SU-DHL-6 (cell line): ENCODE measurements at regions not wholly inside any gene's neighbourhood (a gene's known extent, or its start where the extent isn't known, plus 50 kb on each side); places are given as distances from the start of the nearest gene placed in this dataset.

Source experiments
- CTCF ChIP-seq: fragments of 200-600 bp; sonication (generic); IDR thresholded peaks from one replicate; pipeline ENCODE4 v1.5.1; 2017; ENCODE audit warnings: antibody characterized with exemption, mild to moderate bottlenecking, low read length, moderate library complexity; ENCODE audit not compliant: insufficient read depth, poor library complexity, severe bottlenecking
- EZH2phosphoT487 ChIP-seq: fragments of 200-600 bp; sonication (generic), shearing (Covaris generic); conservative IDR thresholded peaks from 2 replicates; pipeline ENCODE4 v1.6.1; 2018; ENCODE audit warnings: mild to moderate bottlenecking, antibody characterized with exemption, low read length, moderate library complexity, mixed read lengths

- no peak for TF ChIP-seq CTCF
- TF ChIP-seq EZH2phosphoT487, result no peak
Observed at GRCh38 chr9:119831309-119831708, 462.1 kb upstream of the BRINP1 start.
